PC-9 (cell line): ENCODE measurements at regions not wholly inside any gene's neighbourhood (a gene's known extent, or its start where the extent isn't known, plus 50 kb on each side); places are given as distances from the start of the nearest gene placed in this dataset.

Source experiments
- CTCF ChIP-seq: fragments of 200-600 bp; sonication (generic); conservative IDR thresholded peaks from 2 replicates; pipeline ENCODE4 v1.6.1; 2017; ENCODE audit warnings: mixed run types, antibody characterized with exemption, mild to moderate bottlenecking, moderate library complexity
- EZH2 ChIP-seq: fragments of 200-600 bp; sonication (generic); IDR thresholded peaks from 2 replicates; pipeline ENCODE4 v1.8.0; 2017; ENCODE audit warnings: antibody characterized with exemption, low read depth

- no peak for TF ChIP-seq EZH2
- peak; percentile 47; the same call in 1 of the 2 replicates for TF ChIP-seq CTCF
These were observed 142.9 kb upstream of the FIGN start for GRCh38 chr2:163878718-163879117.
